Right atrium auricular region (tissue), 2 donors: ENCODE measurements at regions not wholly inside any gene's neighbourhood (a gene's known extent, or its start where the extent isn't known, plus 50 kb on each side); places are given as distances from the start of the nearest gene placed in this dataset.

Experiments used
- DNase-seq: peaks from one replicate; pipeline ENCODE4 v3.0.0-alpha.2; 2019; ENCODE audit warnings: low spot score
- H3K27ac ChIP-seq, 2 donors: fragments of 200-600 bp; sonication (generic); 1 replicate in 1 of 2; 2 replicates in 1 of 2; pipeline ENCODE4 v1.5.1; 2016 to 2019
- H3K27me3 ChIP-seq, 2 donors: fragments of 200-600 bp; sonication (generic); one replicate each; pipeline versions ENCODE4 v1.5.1 to v1.6.0; 2017 to 2019
- H3K36me3 ChIP-seq: fragments of 200-600 bp; sonication (generic); one replicate; pipeline ENCODE4 v1.5.1; 2016
- H3K4me1 ChIP-seq, 2 donors: fragments of 200-600 bp; sonication (generic); one replicate each; pipeline versions ENCODE4 v1.5.1 to v1.6.0; 2017 to 2019
- H3K4me3 ChIP-seq, 2 donors: fragments of 200-600 bp; sonication (generic); 1 replicate in 1 of 2; 2 replicates in 1 of 2; pipeline ENCODE4 v1.5.1; 2017 to 2019; ENCODE audit warnings: mild to moderate bottlenecking in 1 of 2, moderate library complexity in 1 of 2
- H3K9me3 ChIP-seq, 2 donors: fragments of 200-600 bp; sonication (generic); one replicate each; pipeline ENCODE4 v1.5.1; 2019
- TF ChIP-seq, protein P1 (sequence below), 2 donors: fragments of 200-600 bp; sonication (generic); IDR thresholded peaks; one replicate each; pipeline ENCODE4 v1.5.1; 2019; ENCODE audit warnings: antibody characterized with exemption in 2 of 2

DNA sequence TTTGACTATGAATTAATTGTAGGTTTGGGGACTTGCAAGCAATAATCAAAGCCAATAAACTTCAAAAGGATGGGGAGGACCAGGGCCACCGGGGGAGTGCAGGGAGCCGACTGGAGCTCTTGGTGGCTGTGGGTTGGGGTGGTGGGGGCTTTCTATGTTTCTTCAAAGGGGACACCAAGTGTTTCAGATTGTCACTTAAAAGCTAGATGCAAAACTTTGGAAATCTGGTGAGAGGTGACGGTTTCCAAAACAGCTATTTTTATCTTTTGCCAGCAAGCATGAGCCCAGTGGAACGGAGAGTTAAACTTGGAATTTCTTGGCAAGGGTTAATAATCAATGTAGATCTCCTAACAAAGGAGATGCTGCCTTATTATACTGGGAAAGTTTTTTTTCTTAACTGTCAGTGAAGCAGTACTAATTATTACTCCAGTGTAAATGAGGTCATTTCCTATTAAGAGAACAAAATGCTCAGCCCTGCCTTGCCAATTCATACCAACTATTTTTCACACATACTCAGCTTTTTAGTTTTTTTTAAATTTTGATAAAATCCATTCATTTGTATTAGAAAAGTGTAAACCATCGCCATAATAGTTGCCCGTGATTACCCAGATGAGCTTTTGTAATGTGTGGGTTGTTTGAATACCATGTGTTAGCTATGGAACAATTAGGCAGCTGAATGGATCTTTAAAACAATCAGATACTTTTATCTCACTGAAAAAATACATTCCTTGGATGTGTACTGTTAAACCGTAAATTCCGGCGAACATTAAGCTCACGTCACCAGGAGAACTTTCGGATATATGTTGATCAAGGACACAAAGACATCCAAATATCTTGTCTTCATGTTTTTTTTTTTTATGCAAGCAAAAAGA is 95.9 kb upstream of the ZNF536 start:
- H3K27ac ChIP-seq = no peak overlapping the region
- H3K36me3 ChIP-seq = no peaks in the 10 kb centered on the region
- H3K4me1 ChIP-seq = peaks cover 0 to 6% of the 10 kb centered on the region in 2 donors
- H3K9me3 ChIP-seq = peaks cover 0 to 20% of the 10 kb centered on the region in 2 donors
- DNase-seq = no peak
- no peak overlapping the region for H3K4me3 ChIP-seq
- TF ChIP-seq, protein P1, sequence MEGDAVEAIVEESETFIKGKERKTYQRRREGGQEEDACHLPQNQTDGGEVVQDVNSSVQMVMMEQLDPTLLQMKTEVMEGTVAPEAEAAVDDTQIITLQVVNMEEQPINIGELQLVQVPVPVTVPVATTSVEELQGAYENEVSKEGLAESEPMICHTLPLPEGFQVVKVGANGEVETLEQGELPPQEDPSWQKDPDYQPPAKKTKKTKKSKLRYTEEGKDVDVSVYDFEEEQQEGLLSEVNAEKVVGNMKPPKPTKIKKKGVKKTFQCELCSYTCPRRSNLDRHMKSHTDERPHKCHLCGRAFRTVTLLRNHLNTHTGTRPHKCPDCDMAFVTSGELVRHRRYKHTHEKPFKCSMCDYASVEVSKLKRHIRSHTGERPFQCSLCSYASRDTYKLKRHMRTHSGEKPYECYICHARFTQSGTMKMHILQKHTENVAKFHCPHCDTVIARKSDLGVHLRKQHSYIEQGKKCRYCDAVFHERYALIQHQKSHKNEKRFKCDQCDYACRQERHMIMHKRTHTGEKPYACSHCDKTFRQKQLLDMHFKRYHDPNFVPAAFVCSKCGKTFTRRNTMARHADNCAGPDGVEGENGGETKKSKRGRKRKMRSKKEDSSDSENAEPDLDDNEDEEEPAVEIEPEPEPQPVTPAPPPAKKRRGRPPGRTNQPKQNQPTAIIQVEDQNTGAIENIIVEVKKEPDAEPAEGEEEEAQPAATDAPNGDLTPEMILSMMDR (IDR thresholded peaks at IDR 0.05) = no peak
- no peaks in the 10 kb centered on the region for H3K27me3 ChIP-seq

DNA sequence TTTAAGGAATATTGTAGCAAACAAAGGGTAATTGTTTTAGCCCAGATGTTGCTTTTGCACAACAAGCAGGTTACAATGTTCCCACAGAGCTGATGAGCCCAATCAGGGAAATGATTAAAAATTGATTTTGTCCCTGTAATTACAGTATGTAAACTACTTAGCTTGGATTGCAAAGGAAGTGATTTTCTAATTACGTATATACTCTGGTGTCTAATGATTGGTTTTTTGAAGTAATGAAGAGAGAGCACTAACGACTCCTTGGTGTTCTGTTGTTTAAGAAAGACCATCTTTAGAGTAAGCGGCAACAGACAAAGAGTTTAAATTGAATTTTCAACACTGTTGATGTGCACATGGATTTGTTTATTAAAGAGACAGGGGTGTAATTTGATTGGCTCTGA is 95.3 kb upstream of the ZNF536 start:
- Histone ChIP-seq H3K36me3 (no peaks in the 10 kb centered on the region), H3K27ac (no peak overlapping the region), H3K9me3 (peaks cover 0 to 19% of the 10 kb centered on the region in 2 donors), H3K4me1 (peaks cover 0 to 6% of the 10 kb centered on the region in 2 donors), H3K4me3 (no peak overlapping the region), H3K27me3 (no peaks in the 10 kb centered on the region)
- DNase-seq = no peak
- TF ChIP-seq, protein P1 (IDR thresholded peaks at IDR 0.05) = no peak

DNA sequence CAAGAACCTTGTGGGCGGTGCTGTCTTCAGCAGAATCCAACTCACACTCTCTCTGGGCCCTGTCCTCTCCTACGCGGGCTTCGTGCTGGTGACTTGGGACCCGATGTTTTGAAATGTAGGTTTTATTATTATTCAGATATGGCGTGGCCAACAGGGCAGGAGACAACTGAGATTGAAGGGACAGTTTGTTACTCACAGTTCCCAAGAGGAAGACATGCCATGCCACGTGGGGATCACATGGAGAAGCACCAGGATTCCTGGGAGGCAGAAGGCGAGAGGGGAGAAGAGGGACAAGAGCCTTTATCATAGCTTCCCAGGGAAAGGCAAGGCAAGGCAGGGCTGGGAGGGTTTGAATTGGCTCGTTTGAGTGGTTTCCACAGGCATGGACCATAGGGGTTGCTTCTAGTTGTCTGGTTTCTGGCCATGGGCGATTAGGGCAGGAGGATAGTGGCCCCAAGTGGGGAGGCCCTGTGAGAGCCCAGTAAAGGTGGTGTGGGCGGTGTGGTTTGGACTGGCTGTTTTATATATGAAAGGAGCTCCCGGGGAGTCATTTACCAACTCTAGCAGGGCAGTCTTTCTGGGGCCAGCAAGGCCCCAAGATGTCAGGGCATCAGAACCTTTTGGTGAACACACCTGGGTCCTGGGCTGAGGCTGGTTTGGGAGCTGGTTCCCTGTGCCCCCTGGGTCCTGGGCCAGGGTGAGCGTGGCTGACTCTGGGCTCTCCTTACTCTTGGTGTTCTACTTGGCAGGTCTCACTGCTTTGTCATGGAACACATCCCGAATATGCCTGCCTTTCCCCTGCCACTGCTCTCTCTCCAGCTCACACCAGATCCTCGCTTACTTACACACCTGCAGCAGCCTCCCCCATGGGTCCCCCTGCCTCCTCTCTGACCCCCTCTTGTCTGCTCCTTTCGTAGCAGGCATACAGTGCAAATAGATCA is 94.0 kb upstream of the ZNF536 start:
- Histone ChIP-seq H3K27ac (no peak overlapping the region), H3K4me3 (no peak overlapping the region), H3K36me3 (no peaks in the 10 kb centered on the region), H3K27me3 (no peaks in the 10 kb centered on the region), H3K4me1 (peaks cover 0 to 6% of the 10 kb centered on the region in 2 donors), H3K9me3 (peaks cover 0 to 5% of the 10 kb centered on the region in 2 donors)
- DNase-seq = no peak
- TF ChIP-seq, protein P1 (IDR thresholded peaks at IDR 0.05) = no peak

DNA sequence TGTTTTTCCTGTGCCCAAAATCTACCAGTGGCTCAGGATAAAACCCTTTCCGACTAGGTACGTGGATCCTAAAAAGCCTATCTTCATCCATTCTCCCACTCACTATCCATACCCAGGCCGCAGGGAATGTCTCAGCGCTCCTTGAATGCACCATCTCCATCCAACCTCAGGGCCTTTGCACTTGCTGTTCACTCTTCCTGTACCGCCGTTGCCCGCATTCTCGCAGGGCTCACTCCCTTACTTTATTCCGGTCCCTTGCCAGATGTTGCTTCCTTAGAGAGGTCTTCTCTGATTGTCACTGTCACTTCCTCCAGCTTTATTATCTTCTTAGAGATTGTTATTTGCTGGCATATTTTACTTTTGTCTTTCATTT is 93.3 kb upstream of the ZNF536 start:
- peaks cover 0 to 6% of the 10 kb centered on the region in 2 donors for H3K4me1 ChIP-seq
- no peak for DNase-seq
- no peaks in the 10 kb centered on the region for H3K36me3 ChIP-seq
- no peak overlapping the region for H3K27ac ChIP-seq
- no peaks in the 10 kb centered on the region for H3K27me3 ChIP-seq
- no peak overlapping the region for H3K4me3 ChIP-seq
- H3K9me3 ChIP-seq = no peaks in the 10 kb centered on the region
- TF ChIP-seq, protein P1 (IDR thresholded peaks at IDR 0.05) = no peak

DNA sequence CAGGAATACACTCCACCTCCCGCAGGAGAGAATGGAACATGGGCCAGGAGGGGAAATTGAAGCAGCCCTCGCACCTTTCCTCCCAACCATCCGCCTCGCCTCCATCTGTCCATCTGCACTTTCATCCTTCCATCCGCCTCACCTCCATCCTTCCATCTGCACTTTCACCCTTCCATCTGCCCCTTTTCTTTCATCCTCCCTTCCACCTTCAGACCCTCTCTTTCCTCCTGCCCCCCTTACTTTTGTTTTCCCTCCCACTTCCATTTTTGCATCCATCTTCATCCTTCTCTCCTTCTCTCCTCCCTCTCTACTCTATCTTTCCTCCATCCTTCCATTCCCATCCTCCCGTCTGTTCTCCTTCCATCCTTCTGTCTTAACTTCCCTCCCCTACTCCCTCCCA is 92.2 kb upstream of the ZNF536 start:
- no peaks in the 10 kb centered on the region for H3K9me3 ChIP-seq
- DNase-seq = no peak
- H3K4me3 ChIP-seq = no peak overlapping the region
- H3K27me3 ChIP-seq = no peaks in the 10 kb centered on the region
- TF ChIP-seq, protein P1 (IDR thresholded peaks at IDR 0.05) = no peak
- no peaks in the 10 kb centered on the region for H3K36me3 ChIP-seq
- H3K4me1 ChIP-seq = peaks cover 0 to 6% of the 10 kb centered on the region in 2 donors
- H3K27ac ChIP-seq = no peak overlapping the region
